ENCODE measurements at regions not wholly inside any gene's neighbourhood (a gene's known extent, or its start where the extent isn't known, plus 50 kb on each side); places are given as distances from the start of the nearest gene placed in this dataset.

DNA sequence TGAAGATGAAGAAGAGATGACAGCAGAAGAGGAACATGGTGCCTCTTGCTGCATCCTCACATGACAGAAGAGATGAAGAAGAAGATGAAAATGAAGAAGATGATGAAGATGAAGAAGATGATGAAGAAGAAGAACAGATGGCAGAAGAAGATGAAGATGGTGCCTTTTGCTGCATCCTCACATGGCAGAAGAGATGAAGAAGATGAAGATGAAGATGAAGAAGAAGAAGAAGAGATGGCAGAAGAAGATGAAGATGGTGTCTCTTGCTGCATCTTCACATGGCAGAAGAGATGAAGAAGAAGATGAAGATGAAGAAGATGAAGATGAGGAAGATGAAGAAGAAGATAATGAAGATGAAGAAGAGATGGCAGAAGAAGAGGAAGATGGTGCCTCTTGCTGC is 63.7 kb upstream of the HPF1 start:
- H3K9me3 Mint-ChIP-seq = no peaks in the 10 kb centered on the region
- no peaks in the 10 kb centered on the region for H3K36me3 Mint-ChIP-seq (ENCODE audit: low read depth)
- H3K4me1 Mint-ChIP-seq (ENCODE audit: low read depth) = no peaks in the 10 kb centered on the region
- no peak overlapping the region for H3K4me3 Mint-ChIP-seq
- DNase-seq (ENCODE audit: low spot score) = no peak
- H3K27ac Mint-ChIP-seq = no peak overlapping the region
- intact Hi-C loops (cut with micrococcal nuclease) = no loop called here
- H3K27me3 Mint-ChIP-seq (ENCODE audit: insufficient read depth) = peaks cover 6% of the 10 kb centered on the region

- H3K4me1 Mint-ChIP-seq (ENCODE audit: low read depth) = no peaks in the 10 kb centered on the region
- no peak overlapping the region for H3K4me3 Mint-ChIP-seq
- no peaks in the 10 kb centered on the region for H3K36me3 Mint-ChIP-seq (ENCODE audit: low read depth)
- H3K27me3 Mint-ChIP-seq (ENCODE audit: insufficient read depth) = peaks cover 14% of the 10 kb centered on the region
- H3K9me3 Mint-ChIP-seq = no peaks in the 10 kb centered on the region
- no peak for DNase-seq (ENCODE audit: low spot score)
- no peak overlapping the region for H3K27ac Mint-ChIP-seq
- intact Hi-C loops (cut with micrococcal nuclease) = no loop called here
Measured at GRCh38 chr4:169818063-169818679, 60.4 kb upstream of the HPF1 start.

GRCh38 chr4:169815606-169816005 is 57.9 kb upstream of the HPF1 start:
- H3K27me3 Mint-ChIP-seq (ENCODE audit: insufficient read depth) = peaks cover 14% of the 10 kb centered on the region

DNA sequence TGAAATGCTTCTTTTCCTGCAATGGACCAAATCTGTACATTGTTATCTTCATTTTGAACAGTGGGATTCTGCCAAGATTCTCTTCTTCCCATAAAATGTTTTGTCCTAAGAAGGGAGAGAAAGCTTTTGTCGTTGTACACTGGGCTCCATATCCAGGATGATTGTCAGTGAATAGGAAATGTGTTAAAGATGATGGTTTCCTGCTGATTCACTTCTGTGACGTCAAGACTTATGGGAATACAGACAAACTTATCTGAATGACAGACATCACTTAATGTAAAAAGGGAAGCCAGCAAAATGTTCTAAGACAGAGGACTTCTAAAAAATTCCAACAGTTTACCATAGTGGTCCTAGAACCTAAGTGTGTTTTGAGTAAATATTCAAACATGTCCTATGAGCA is 53.7 kb upstream of the HPF1 start:
- no peak overlapping the region for H3K4me3 Mint-ChIP-seq
- DNase-seq (ENCODE audit: low spot score) = no peak
- H3K27me3 Mint-ChIP-seq (ENCODE audit: insufficient read depth) = peaks cover 13% of the 10 kb centered on the region
- no peaks in the 10 kb centered on the region for H3K9me3 Mint-ChIP-seq
- no peak overlapping the region for H3K27ac Mint-ChIP-seq
- peaks cover 4% of the 10 kb centered on the region for H3K4me1 Mint-ChIP-seq (ENCODE audit: low read depth)
- no peaks in the 10 kb centered on the region for H3K36me3 Mint-ChIP-seq (ENCODE audit: low read depth)
- intact Hi-C loops (cut with micrococcal nuclease) = no loop called here

More at GRCh38 chr4:169815606-169816005, 57.9 kb upstream of the HPF1 start:
- Mint-ChIP-seq H3K27ac (no peak overlapping the region), H3K4me1 (ENCODE audit: low read depth) (no peaks in the 10 kb centered on the region), H3K36me3 (ENCODE audit: low read depth) (no peaks in the 10 kb centered on the region), H3K4me3 (no peak overlapping the region), H3K9me3 (no peaks in the 10 kb centered on the region)
- intact Hi-C loops (cut with micrococcal nuclease) = no loop called here
- no peak for DNase-seq (ENCODE audit: low spot score)

- intact Hi-C loops (cut with micrococcal nuclease) = loop anchor here (1.0 kb wide), 2 partner anchors 197 to 237 kb away; no protein-coding TSS in a partner anchor
- Mint-ChIP-seq H3K4me3 (no peak overlapping the region), H3K4me1 (ENCODE audit: low read depth) (peaks cover 4% of the 10 kb centered on the region), H3K9me3 (no peaks in the 10 kb centered on the region), H3K36me3 (ENCODE audit: low read depth) (no peaks in the 10 kb centered on the region), H3K27ac (no peak overlapping the region), H3K27me3 (ENCODE audit: insufficient read depth) (peaks cover 7% of the 10 kb centered on the region)
- DNase-seq (ENCODE audit: low spot score) = no peak
Measured at GRCh38 chr4:169810325-169811323, 52.9 kb upstream of the HPF1 start.

DNA sequence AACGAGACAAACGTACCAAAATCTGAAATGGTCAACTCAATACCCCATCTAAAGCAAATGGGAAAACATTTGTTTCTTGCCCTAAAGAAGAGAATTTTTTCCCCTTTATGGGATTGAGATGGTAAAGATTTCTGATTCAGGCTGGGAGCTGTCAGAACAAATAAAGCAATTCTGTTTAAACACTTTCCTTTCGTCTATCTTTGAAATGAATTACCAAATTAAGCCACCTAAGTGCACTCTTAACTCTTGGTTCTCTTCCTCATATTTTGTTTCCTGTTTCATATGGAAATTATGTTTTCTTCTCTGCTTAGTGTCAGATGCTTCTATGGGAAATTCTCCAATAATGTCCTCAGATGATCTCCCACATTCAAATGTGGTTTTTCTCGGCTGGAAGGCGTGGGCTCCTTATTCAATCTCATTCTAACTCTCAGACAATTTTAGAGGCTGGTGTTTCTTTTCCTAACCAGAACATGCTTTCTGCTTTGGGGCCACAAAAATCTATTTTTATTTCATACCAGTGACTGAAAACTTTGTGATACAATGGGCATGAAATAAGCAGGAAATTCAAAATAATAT is 50.3 kb upstream of the HPF1 start:
- H3K4me3 Mint-ChIP-seq = no peak overlapping the region
- no peak overlapping the region for H3K27ac Mint-ChIP-seq
- no peak for DNase-seq (ENCODE audit: low spot score)
- H3K4me1 Mint-ChIP-seq (ENCODE audit: low read depth) = peaks cover 4% of the 10 kb centered on the region
- intact Hi-C loops (cut with micrococcal nuclease) = no loop called here
- no peaks in the 10 kb centered on the region for H3K36me3 Mint-ChIP-seq (ENCODE audit: low read depth)
- peaks cover 3% of the 10 kb centered on the region for H3K27me3 Mint-ChIP-seq (ENCODE audit: insufficient read depth)
- no peaks in the 10 kb centered on the region for H3K9me3 Mint-ChIP-seq

Measured in activated T-helper 1 cell treated with anti-CD3 and anti-CD28 coated beads, Interleukin-12 subunit alpha, Interleukin-12 subunit beta, Interleukin-2, Interleukin-4 antibody, amounts not matched to agents 30 ng/mL and 10 ng/mL and 1 ng/mL, durations not matched to agents 14 hours and 24 hours and 36 hours (primary cell).